Endodermal cell (in vitro differentiated cells): ENCODE measurements at regions not wholly inside any gene's neighbourhood (a gene's known extent, or its start where the extent isn't known, plus 50 kb on each side); places are given as distances from the start of the nearest gene placed in this dataset.

Source experiments
- DNase-seq: peaks from one replicate; pipeline ENCODE4 v3.0.0-alpha.2; 2017
- H3K27ac ChIP-seq: 2 replicates; pipeline ENCODE4 v1.5.1; 2013; ENCODE audit warnings: mild to moderate bottlenecking, low read depth, low read length, moderate library complexity
- H3K27me3 ChIP-seq: 2 replicates; pipeline ENCODE4 v1.6.1; 2013; ENCODE audit warnings: mild to moderate bottlenecking, low read length, moderate library complexity; ENCODE audit not compliant: insufficient read depth, control insufficient read depth, poor library complexity, severe bottlenecking
- H3K36me3 ChIP-seq: 2 replicates; pipeline ENCODE4 v1.7.0; 2013; ENCODE audit warnings: mild to moderate bottlenecking, low read length, moderate library complexity; ENCODE audit not compliant: control insufficient read depth, insufficient read depth
- H3K4me1 ChIP-seq: one replicate; pipeline ENCODE4 v1.7.0; 2013; ENCODE audit warnings: low read length; ENCODE audit not compliant: control insufficient read depth, insufficient read depth
- H3K4me3 ChIP-seq: 2 replicates; pipeline ENCODE4 v1.5.1; 2013; ENCODE audit warnings: mild to moderate bottlenecking, low read length, moderate library complexity
- H3K9ac ChIP-seq: 2 replicates; pipeline ENCODE4 v1.6.1; 2013; ENCODE audit warnings: mild to moderate bottlenecking, low read length, moderate library complexity; ENCODE audit not compliant: poor library complexity, severe bottlenecking; ENCODE audit errors: extremely low read depth
- H3K9me3 ChIP-seq: 2 replicates; pipeline ENCODE4 v1.6.1; 2013; ENCODE audit warnings: mild to moderate bottlenecking, low read length, moderate library complexity; ENCODE audit not compliant: control insufficient read depth
- H3K27ac Mint-ChIP-seq: 2 replicates; pipeline ENCODE4 v1.8.0; 2020; ENCODE audit warnings: mixed read lengths
- H3K27me3 Mint-ChIP-seq: 2 replicates; pipeline ENCODE4 v1.8.0; 2021; ENCODE audit warnings: mild to moderate bottlenecking, mixed read lengths; ENCODE audit not compliant: insufficient read depth
- H3K36me3 Mint-ChIP-seq: 2 replicates; pipeline ENCODE4 v1.8.0; 2020; ENCODE audit warnings: low read depth, mixed read lengths
- H3K4me1 Mint-ChIP-seq: 2 replicates; pipeline ENCODE4 v1.8.0; 2020; ENCODE audit warnings: mixed read lengths
- H3K4me3 Mint-ChIP-seq: 2 replicates; pipeline ENCODE4 v1.8.0; 2020; ENCODE audit warnings: mild to moderate bottlenecking, moderate library complexity, mixed read lengths
- H3K9me3 Mint-ChIP-seq: 2 replicates; pipeline ENCODE4 v1.8.0; 2020; ENCODE audit warnings: mild to moderate bottlenecking, mixed read lengths
- WGBS, 2 experiments: methylation state at CpG; one replicate each; pipeline versions ENCODE4 v1.1.5 to v1.1.7; 2013; ENCODE audit warnings: missing lambda C conversion rate in 2 of 2, mixed read lengths in 1 of 2; ENCODE audit not compliant: insufficient coverage in 1 of 2, insufficient read length in 1 of 2; 5-methylcytosine and 5-hydroxymethylcytosine counted together
- TF ChIP-seq, protein P1 (sequence below): fragments of 200-600 bp; sonication (generic); conservative IDR thresholded peaks from 2 replicates; pipeline ENCODE4 v1.5.0; 2021; ENCODE audit warnings: antibody characterized with exemption, mild to moderate bottlenecking

DNA sequence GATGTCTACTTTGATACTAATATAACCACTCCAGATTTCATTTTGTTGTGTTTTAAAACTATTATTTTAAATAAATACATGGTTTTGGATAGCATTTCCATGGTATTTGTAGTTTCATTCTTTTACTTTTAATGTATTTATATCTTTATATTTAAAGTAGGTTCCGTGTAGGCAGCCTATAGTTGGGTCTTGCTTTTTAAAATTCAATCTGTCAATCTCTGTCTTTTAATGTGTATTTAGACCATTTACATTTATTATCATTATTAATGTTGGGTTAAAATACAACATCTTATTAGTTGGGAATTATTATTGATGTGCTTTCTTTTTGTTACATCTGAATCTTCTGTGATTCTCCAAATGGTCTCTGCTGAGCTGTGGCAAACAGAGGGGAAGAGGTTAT lies 412.1 kb downstream of the NPIPA7 start:
- H3K9ac ChIP-seq: no peak overlapping the region
- no peak overlapping the region for H3K4me3 ChIP-seq
- TF ChIP-seq, protein P1, sequence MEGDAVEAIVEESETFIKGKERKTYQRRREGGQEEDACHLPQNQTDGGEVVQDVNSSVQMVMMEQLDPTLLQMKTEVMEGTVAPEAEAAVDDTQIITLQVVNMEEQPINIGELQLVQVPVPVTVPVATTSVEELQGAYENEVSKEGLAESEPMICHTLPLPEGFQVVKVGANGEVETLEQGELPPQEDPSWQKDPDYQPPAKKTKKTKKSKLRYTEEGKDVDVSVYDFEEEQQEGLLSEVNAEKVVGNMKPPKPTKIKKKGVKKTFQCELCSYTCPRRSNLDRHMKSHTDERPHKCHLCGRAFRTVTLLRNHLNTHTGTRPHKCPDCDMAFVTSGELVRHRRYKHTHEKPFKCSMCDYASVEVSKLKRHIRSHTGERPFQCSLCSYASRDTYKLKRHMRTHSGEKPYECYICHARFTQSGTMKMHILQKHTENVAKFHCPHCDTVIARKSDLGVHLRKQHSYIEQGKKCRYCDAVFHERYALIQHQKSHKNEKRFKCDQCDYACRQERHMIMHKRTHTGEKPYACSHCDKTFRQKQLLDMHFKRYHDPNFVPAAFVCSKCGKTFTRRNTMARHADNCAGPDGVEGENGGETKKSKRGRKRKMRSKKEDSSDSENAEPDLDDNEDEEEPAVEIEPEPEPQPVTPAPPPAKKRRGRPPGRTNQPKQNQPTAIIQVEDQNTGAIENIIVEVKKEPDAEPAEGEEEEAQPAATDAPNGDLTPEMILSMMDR: no peak
- H3K9me3 ChIP-seq: peaks cover 25% of the 10 kb centered on the region
- Mint-ChIP-seq H3K36me3 (no peaks in the 10 kb centered on the region), H3K9me3 (peaks cover 31% of the 10 kb centered on the region), H3K27me3 (peaks cover 30% of the 10 kb centered on the region), H3K4me1 (no peaks in the 10 kb centered on the region), H3K27ac (no peak overlapping the region), H3K4me3 (no peak overlapping the region)
- H3K36me3 ChIP-seq: no peaks in the 10 kb centered on the region
- H3K4me1 ChIP-seq: no peaks in the 10 kb centered on the region
- DNase-seq: no peak
- WGBS, 2 experiments: no CpG with 5 or more reads among the region's 1 CpG
- H3K27me3 ChIP-seq: peaks cover 29% of the 10 kb centered on the region
- no peak overlapping the region for H3K27ac ChIP-seq

DNA sequence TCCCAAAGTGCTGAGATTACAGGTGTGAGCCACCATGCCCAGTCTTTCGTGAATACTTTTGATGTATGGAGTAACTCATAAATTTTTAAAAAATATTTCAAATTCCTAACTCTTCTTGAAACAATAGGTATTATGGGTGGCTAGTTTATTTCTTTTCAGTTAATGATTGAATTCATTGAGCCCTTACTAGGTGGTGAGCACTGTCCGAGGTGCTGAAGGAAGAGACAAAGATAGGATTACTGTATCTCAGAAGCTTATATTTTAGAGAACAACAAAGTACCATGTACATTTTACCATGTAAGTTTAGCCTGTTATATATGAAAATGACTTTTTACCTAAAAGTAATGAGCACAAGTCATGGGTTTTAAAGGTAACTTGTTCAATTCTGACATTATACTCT lies 418.3 kb downstream of the NPIPA7 start:
- WGBS, 2 experiments: 23% methylated on average over 1 of the region's 2 CpGs; no CpG with 5 or more reads in 1 of the 2 experiments
- peaks cover 55% of the 10 kb centered on the region for H3K27me3 ChIP-seq
- DNase-seq: peak; percentile 63

DNA sequence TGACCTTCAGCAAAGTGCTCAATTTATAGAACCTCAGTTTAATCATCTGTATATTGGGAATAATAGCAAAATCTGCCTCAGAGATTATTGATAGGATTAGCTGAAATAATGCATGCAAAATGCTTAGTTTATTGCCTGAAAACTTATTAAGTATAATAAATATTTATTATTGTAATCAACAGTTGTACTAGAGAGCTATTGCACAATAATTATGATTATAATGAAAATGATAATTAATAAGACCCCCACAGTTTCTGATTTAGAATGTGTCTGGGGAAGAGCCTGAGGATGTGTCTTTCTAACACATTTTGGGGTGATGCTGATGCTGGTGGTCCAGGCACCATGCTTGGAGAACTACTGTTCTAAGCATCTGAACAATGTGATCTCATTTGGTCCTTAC lies 419.6 kb downstream of the NPIPA7 start:
- TF ChIP-seq, protein P1: no peak
- H3K27ac Mint-ChIP-seq: no peak overlapping the region
- Histone ChIP-seq H3K9ac (no peak overlapping the region), H3K4me1 (no peaks in the 10 kb centered on the region), H3K27ac (no peak overlapping the region), H3K36me3 (no peaks in the 10 kb centered on the region), H3K9me3 (no peaks in the 10 kb centered on the region), H3K4me3 (no peak overlapping the region), H3K27me3 (peaks cover 52% of the 10 kb centered on the region)
- H3K4me3 Mint-ChIP-seq: no peak overlapping the region
- no peaks in the 10 kb centered on the region for H3K36me3 Mint-ChIP-seq
- H3K9me3 Mint-ChIP-seq: peaks cover 2% of the 10 kb centered on the region
- H3K27me3 Mint-ChIP-seq: peaks cover 53% of the 10 kb centered on the region
- no peaks in the 10 kb centered on the region for H3K4me1 Mint-ChIP-seq
- DNase-seq: no peak

More for the DNA sequence above, 418.3 kb downstream of the NPIPA7 start:
- H3K36me3 Mint-ChIP-seq: no peaks in the 10 kb centered on the region
- H3K4me1 Mint-ChIP-seq: no peaks in the 10 kb centered on the region
- no peak overlapping the region for H3K9ac ChIP-seq
- H3K27me3 Mint-ChIP-seq: peaks cover 56% of the 10 kb centered on the region
- H3K9me3 Mint-ChIP-seq: peaks cover under 1% of the 10 kb centered on the region
- H3K4me3 ChIP-seq: no peak overlapping the region
- H3K4me1 ChIP-seq: no peaks in the 10 kb centered on the region
- no peak overlapping the region for H3K27ac Mint-ChIP-seq
- peaks cover under 1% of the 10 kb centered on the region for H3K9me3 ChIP-seq
- TF ChIP-seq, protein P1: no peak
- H3K27ac ChIP-seq: no peak overlapping the region
- no peaks in the 10 kb centered on the region for H3K36me3 ChIP-seq
- no peak overlapping the region for H3K4me3 Mint-ChIP-seq
